ENCODE measurements at regions not wholly inside any gene's neighbourhood (a gene's known extent, or its start where the extent isn't known, plus 50 kb on each side); places are given as distances from the start of the nearest gene placed in this dataset.

GRCh38 chr15:95254263-95254662, 1022.9 kb downstream of the MCTP2 start:
- TF ChIP-seq SUZ12 (IDR thresholded peaks at IDR 0.05; ENCODE audit: extremely low read depth, insufficient read depth, insufficient read length) (no peak), ZNF274 (IDR thresholded peaks at IDR 0.05; ENCODE audit: low read depth, low read length) (no peak), YY1 (IDR thresholded peaks at IDR 0.05; ENCODE audit: insufficient read depth, insufficient read length) (no peak)
